ENCODE measurements at regions not wholly inside any gene's neighbourhood (a gene's known extent, or its start where the extent isn't known, plus 50 kb on each side); places are given as distances from the start of the nearest gene placed in this dataset.

- peaks cover under 1% of the 10 kb centered on the region; the same call in 1 of the 2 replicates for H3K9me3 ChIP-seq (ENCODE audit: control insufficient read depth, insufficient read depth, low read depth, low read length)
- H3K27me3 ChIP-seq (ENCODE audit: control insufficient read depth, insufficient read depth, low read length) = no peaks in the 10 kb centered on the region
- no peak overlapping the region for H3K4me3 ChIP-seq (ENCODE audit: low read depth, low read length)
- H3K27ac ChIP-seq (ENCODE audit: low read depth, low read length) = no peak overlapping the region
- no peak overlapping the region for H3K9ac ChIP-seq (ENCODE audit: low read length)
- no peaks in the 10 kb centered on the region for H3K36me3 ChIP-seq (ENCODE audit: control insufficient read depth, insufficient read depth, low read length)
- H3K4me1 ChIP-seq (ENCODE audit: control insufficient read depth, insufficient read depth, low read length) = no peaks in the 10 kb centered on the region; the same call in 1 of the 2 replicates
Observed at GRCh38 chr2:12498704-12499103, 218.0 kb upstream of the TRIB2 start.

GRCh38 chr2:12500899-12501298, 215.8 kb upstream of the TRIB2 start:
- H3K4me3 ChIP-seq (ENCODE audit: low read depth, low read length) = no peak overlapping the region

GRCh38 chr2:12501469-12502158, 215.1 kb upstream of the TRIB2 start:
- no peaks in the 10 kb centered on the region for H3K27me3 ChIP-seq (ENCODE audit: control insufficient read depth, insufficient read depth, low read length)
- no peak overlapping the region for H3K4me3 ChIP-seq (ENCODE audit: low read depth, low read length)
- H3K4me1 ChIP-seq (ENCODE audit: control insufficient read depth, insufficient read depth, low read length) = no peaks in the 10 kb centered on the region
- no peak overlapping the region for H3K9ac ChIP-seq (ENCODE audit: low read length)
- H3K27ac ChIP-seq (ENCODE audit: low read depth, low read length) = no peak overlapping the region
- peaks cover 3% of the 10 kb centered on the region; the same call in 1 of the 2 replicates for H3K9me3 ChIP-seq (ENCODE audit: control insufficient read depth, insufficient read depth, low read depth, low read length)
- H3K36me3 ChIP-seq (ENCODE audit: control insufficient read depth, insufficient read depth, low read length) = no peaks in the 10 kb centered on the region

More at GRCh38 chr2:12500899-12501298, 215.8 kb upstream of the TRIB2 start:
- H3K9ac ChIP-seq (ENCODE audit: low read length) = no peak overlapping the region
- H3K4me1 ChIP-seq (ENCODE audit: control insufficient read depth, insufficient read depth, low read length) = no peaks in the 10 kb centered on the region
- H3K36me3 ChIP-seq (ENCODE audit: control insufficient read depth, insufficient read depth, low read length) = no peaks in the 10 kb centered on the region
- H3K27me3 ChIP-seq (ENCODE audit: control insufficient read depth, insufficient read depth, low read length) = no peaks in the 10 kb centered on the region
- no peak overlapping the region for H3K27ac ChIP-seq (ENCODE audit: low read depth, low read length)
- peaks cover 3% of the 10 kb centered on the region; the same call in 1 of the 2 replicates for H3K9me3 ChIP-seq (ENCODE audit: control insufficient read depth, insufficient read depth, low read depth, low read length)

GRCh38 chr2:12502759-12503158, 214.0 kb upstream of the TRIB2 start:
- Histone ChIP-seq H3K27me3 (ENCODE audit: control insufficient read depth, insufficient read depth, low read length) (no peaks in the 10 kb centered on the region), H3K9ac (ENCODE audit: low read length) (no peak overlapping the region), H3K36me3 (ENCODE audit: control insufficient read depth, insufficient read depth, low read length) (no peaks in the 10 kb centered on the region), H3K9me3 (ENCODE audit: control insufficient read depth, insufficient read depth, low read depth, low read length) (peaks cover 3% of the 10 kb centered on the region; the same call in 1 of the 2 replicates), H3K4me3 (ENCODE audit: low read depth, low read length) (no peak overlapping the region), H3K27ac (ENCODE audit: low read depth, low read length) (no peak overlapping the region), H3K4me1 (ENCODE audit: control insufficient read depth, insufficient read depth, low read length) (no peaks in the 10 kb centered on the region)

- Histone ChIP-seq H3K4me1 (ENCODE audit: control insufficient read depth, insufficient read depth, low read length) (no peaks in the 10 kb centered on the region), H3K9me3 (ENCODE audit: control insufficient read depth, insufficient read depth, low read depth, low read length) (peaks cover 3% of the 10 kb centered on the region; the same call in 1 of the 2 replicates)
Observed at GRCh38 chr2:12504443-12504842, 212.3 kb upstream of the TRIB2 start.

GRCh38 chr2:12506846-12507245, 209.9 kb upstream of the TRIB2 start:
- H3K9ac ChIP-seq (ENCODE audit: low read length) = no peak overlapping the region
- no peak overlapping the region for H3K27ac ChIP-seq (ENCODE audit: low read depth, low read length)
- no peaks in the 10 kb centered on the region for H3K36me3 ChIP-seq (ENCODE audit: control insufficient read depth, insufficient read depth, low read length)
- no peaks in the 10 kb centered on the region for H3K4me1 ChIP-seq (ENCODE audit: control insufficient read depth, insufficient read depth, low read length)
- no peaks in the 10 kb centered on the region for H3K27me3 ChIP-seq (ENCODE audit: control insufficient read depth, insufficient read depth, low read length)
- H3K9me3 ChIP-seq (ENCODE audit: control insufficient read depth, insufficient read depth, low read depth, low read length) = peaks cover 3% of the 10 kb centered on the region; the same call in 1 of the 2 replicates
- H3K4me3 ChIP-seq (ENCODE audit: low read depth, low read length) = no peak overlapping the region

More at GRCh38 chr2:12504443-12504842, 212.3 kb upstream of the TRIB2 start:
- H3K36me3 ChIP-seq (ENCODE audit: control insufficient read depth, insufficient read depth, low read length) = no peaks in the 10 kb centered on the region
- no peak overlapping the region for H3K4me3 ChIP-seq (ENCODE audit: low read depth, low read length)
- H3K27me3 ChIP-seq (ENCODE audit: control insufficient read depth, insufficient read depth, low read length) = no peaks in the 10 kb centered on the region
- no peak overlapping the region for H3K9ac ChIP-seq (ENCODE audit: low read length)
- H3K27ac ChIP-seq (ENCODE audit: low read depth, low read length) = no peak overlapping the region

- H3K27ac ChIP-seq (ENCODE audit: low read depth, low read length) = no peak overlapping the region
- no peak overlapping the region for H3K4me3 ChIP-seq (ENCODE audit: low read depth, low read length)
- no peak overlapping the region for H3K9ac ChIP-seq (ENCODE audit: low read length)
- peaks cover 3% of the 10 kb centered on the region; the same call in 1 of the 2 replicates for H3K9me3 ChIP-seq (ENCODE audit: control insufficient read depth, insufficient read depth, low read depth, low read length)
- H3K36me3 ChIP-seq (ENCODE audit: control insufficient read depth, insufficient read depth, low read length) = no peaks in the 10 kb centered on the region
- H3K27me3 ChIP-seq (ENCODE audit: control insufficient read depth, insufficient read depth, low read length) = no peaks in the 10 kb centered on the region
- no peaks in the 10 kb centered on the region for H3K4me1 ChIP-seq (ENCODE audit: control insufficient read depth, insufficient read depth, low read length)
Observed at GRCh38 chr2:12507295-12507694, 209.4 kb upstream of the TRIB2 start.

GRCh38 chr2:12510070-12510469, 206.7 kb upstream of the TRIB2 start:
- no peaks in the 10 kb centered on the region for H3K36me3 ChIP-seq (ENCODE audit: control insufficient read depth, insufficient read depth, low read length)
- H3K9me3 ChIP-seq (ENCODE audit: control insufficient read depth, insufficient read depth, low read depth, low read length) = no peaks in the 10 kb centered on the region
- H3K9ac ChIP-seq (ENCODE audit: low read length) = no peak overlapping the region
- no peak overlapping the region for H3K27ac ChIP-seq (ENCODE audit: low read depth, low read length)
- peaks cover 3% of the 10 kb centered on the region; the same call in 1 of the 2 replicates for H3K4me1 ChIP-seq (ENCODE audit: control insufficient read depth, insufficient read depth, low read length)
- no peak overlapping the region for H3K4me3 ChIP-seq (ENCODE audit: low read depth, low read length)
- no peaks in the 10 kb centered on the region for H3K27me3 ChIP-seq (ENCODE audit: control insufficient read depth, insufficient read depth, low read length)

- Histone ChIP-seq H3K9me3 (ENCODE audit: control insufficient read depth, insufficient read depth, low read depth, low read length) (no peaks in the 10 kb centered on the region), H3K4me3 (ENCODE audit: low read depth, low read length) (no peak overlapping the region), H3K36me3 (ENCODE audit: control insufficient read depth, insufficient read depth, low read length) (no peaks in the 10 kb centered on the region), H3K27me3 (ENCODE audit: control insufficient read depth, insufficient read depth, low read length) (no peaks in the 10 kb centered on the region), H3K9ac (ENCODE audit: low read length) (no peak overlapping the region), H3K27ac (ENCODE audit: low read depth, low read length) (no peak overlapping the region), H3K4me1 (ENCODE audit: control insufficient read depth, insufficient read depth, low read length) (peaks cover 3% of the 10 kb centered on the region; the same call in 1 of the 2 replicates)
Observed at GRCh38 chr2:12513339-12513738, 203.4 kb upstream of the TRIB2 start.

GRCh38 chr2:12514168-12514567, 202.6 kb upstream of the TRIB2 start:
- H3K9ac ChIP-seq (ENCODE audit: low read length) = no peak overlapping the region
- H3K4me1 ChIP-seq (ENCODE audit: control insufficient read depth, insufficient read depth, low read length) = peaks cover 3% of the 10 kb centered on the region; the same call in 1 of the 2 replicates
- no peaks in the 10 kb centered on the region for H3K27me3 ChIP-seq (ENCODE audit: control insufficient read depth, insufficient read depth, low read length)
- H3K27ac ChIP-seq (ENCODE audit: low read depth, low read length) = no peak overlapping the region
- H3K4me3 ChIP-seq (ENCODE audit: low read depth, low read length) = no peak overlapping the region
- H3K9me3 ChIP-seq (ENCODE audit: control insufficient read depth, insufficient read depth, low read depth, low read length) = no peaks in the 10 kb centered on the region
- H3K36me3 ChIP-seq (ENCODE audit: control insufficient read depth, insufficient read depth, low read length) = no peaks in the 10 kb centered on the region

- no peaks in the 10 kb centered on the region for H3K9me3 ChIP-seq (ENCODE audit: control insufficient read depth, insufficient read depth, low read depth, low read length)
- H3K4me3 ChIP-seq (ENCODE audit: low read depth, low read length) = no peak overlapping the region
Observed at GRCh38 chr2:12514631-12515437, 201.9 kb upstream of the TRIB2 start.

More at GRCh38 chr2:12514631-12515437, 201.9 kb upstream of the TRIB2 start:
- no peak overlapping the region for H3K9ac ChIP-seq (ENCODE audit: low read length)
- H3K27ac ChIP-seq (ENCODE audit: low read depth, low read length) = no peak overlapping the region
- H3K36me3 ChIP-seq (ENCODE audit: control insufficient read depth, insufficient read depth, low read length) = no peaks in the 10 kb centered on the region
- peaks cover 3% of the 10 kb centered on the region; the same call in 1 of the 2 replicates for H3K4me1 ChIP-seq (ENCODE audit: control insufficient read depth, insufficient read depth, low read length)
- H3K27me3 ChIP-seq (ENCODE audit: control insufficient read depth, insufficient read depth, low read length) = no peaks in the 10 kb centered on the region
